C1 segment of cervical spinal cord (tissue), 14 donors: ENCODE measurements at regions not wholly inside any gene's neighbourhood (a gene's known extent, or its start where the extent isn't known, plus 50 kb on each side); places are given as distances from the start of the nearest gene placed in this dataset.
"Not testable (repeated sequence)": the region's sequence is repeated elsewhere in the genome, so short reads cannot be mapped to it uniquely, and the experiment has no call there.

Experiments used
- DNase-seq, 14 donors: peaks; one replicate each; lab custom pipeline; 2025; lab: John Stamatoyannopoulos, UW

GRCh38 chr10:46796351-46796750 is 114.9 kb upstream of the PTPN20 start:
- not testable (repeated sequence) for DNase-seq

GRCh38 chr10:46802010-46802409 is 109.2 kb upstream of the PTPN20 start:
- DNase-seq, result not testable (repeated sequence)

GRCh38 chr10:46803082-46803481 is 108.1 kb upstream of the PTPN20 start:
- not testable (repeated sequence) for DNase-seq

GRCh38 chr10:46810222-46810621 is 101.0 kb upstream of the PTPN20 start:
- not testable (repeated sequence) for DNase-seq

- DNase-seq, result not testable (repeated sequence)
Measured at GRCh38 chr10:46816126-46816525, 95.1 kb upstream of the PTPN20 start.

GRCh38 chr10:46840393-46841050 is 70.7 kb upstream of the PTPN20 start:
- DNase-seq, result not testable (repeated sequence)

GRCh38 chr10:46841051-46841593 is 70.1 kb upstream of the PTPN20 start:
- not testable (repeated sequence) for DNase-seq

- DNase-seq, result not testable (repeated sequence)
Measured at GRCh38 chr10:46845194-46845593, 66.0 kb upstream of the PTPN20 start.

- not testable (repeated sequence) for DNase-seq
Measured at GRCh38 chr10:46845640-46846039, 65.6 kb upstream of the PTPN20 start.

- DNase-seq, result not testable (repeated sequence)
Measured at GRCh38 chr10:46860753-46861152, 50.5 kb upstream of the PTPN20 start.
